HCT116 (cell line): ENCODE measurements at regions not wholly inside any gene's neighbourhood (a gene's known extent, or its start where the extent isn't known, plus 50 kb on each side); places are given as distances from the start of the nearest gene placed in this dataset.

Experiments
- ATAC-seq: fragments of 200-7000 bp; cut with Tn5 transposase; 2 replicates; pipeline ENCODE4 v1.9.1; 2020; ENCODE audit warnings: mild to moderate bottlenecking, moderate library complexity
- BruUV-seq: library from RNA; stranded (reverse); fragments of 400-500 nt; replicated peaks from 2 replicates; lab custom pipeline; 2021; lab: Mats Ljungman, UMichigan
- CTCF ChIA-PET: fragments of 300-600 bp; sonication (Branson Sonifier 250); formaldehyde crosslinking; loops from one replicate; lab custom pipeline; 2021; ENCODE audit warnings: antibody characterized with exemption; lab: Charles Lee
- POLR2A ChIA-PET: fragments of 300-600, 350-600 bp; sonication (Branson Sonifier 250); formaldehyde crosslinking; loops from one replicate; lab custom pipeline; 2021; ENCODE audit warnings: antibody characterized with exemption; lab: Charles Lee
- RAD21 ChIA-PET, 2 experiments: fragments of 300-600 bp; sonication (Branson Sonifier 250); formaldehyde crosslinking; loops; one replicate each; lab custom pipeline; 2023; ENCODE audit warnings: low total read pairs in 2 of 2; ENCODE audit not compliant: uncharacterized antibody in 2 of 2, unreplicated experiment in 2 of 2, low non-redundant PET in 1 of 2; lab: Charles Lee
- DNase-seq: peaks from one replicate; pipeline ENCODE4 v3.0.0-alpha.2; 2010; ENCODE audit warnings: low read depth, low spot score
- H2AFZ ChIP-seq: fragments of 200-600 bp; shearing (Covaris generic), sonication (generic); 2 replicates; pipeline ENCODE4 v1.6.1; 2017; ENCODE audit warnings: low read depth, mixed run types, mixed read lengths, antibody characterized with exemption, low read length; ENCODE audit not compliant: poor library complexity, severe bottlenecking
- H3K27ac ChIP-seq: 2 replicates; pipeline ENCODE4 v1.5.1; 2012; ENCODE audit warnings: low read depth, low read length
- H3K27me3 ChIP-seq: fragments of 200-600 bp; sonication (generic); 2 replicates; pipeline ENCODE4 v1.6.1; 2016; ENCODE audit warnings: mixed run types, low read length, mixed read lengths; ENCODE audit not compliant: insufficient read depth
- H3K36me3 ChIP-seq, 2 experiments: fragments of 200-500 bp in 1 of 2; fragments of 200-600 bp in 1 of 2; sonication (Bioruptor generic) in 1 of 2; sonication (generic) in 1 of 2; 2 replicates each; pipeline versions ENCODE4 v1.5.1 to v1.6.1; 2014 to 2016; ENCODE audit warnings: low read length in 2 of 2, inconsistent platforms in 1 of 2, mixed read lengths in 1 of 2, mixed run types in 1 of 2; ENCODE audit not compliant: insufficient read depth in 2 of 2, control insufficient read depth in 1 of 2
- H3K4me1 ChIP-seq, 2 experiments: fragments of 200-600 bp in 1 of 2; sonication (generic) in 1 of 2; 2 replicates each; pipeline versions ENCODE4 v1.5.1 to v1.6.1; 2012 to 2017; ENCODE audit warnings: low read length in 2 of 2, inconsistent platforms in 1 of 2, mild to moderate bottlenecking in 1 of 2, mixed read lengths in 1 of 2, mixed run types in 1 of 2, moderate library complexity in 1 of 2; ENCODE audit not compliant: insufficient read depth in 2 of 2, control insufficient read depth in 1 of 2
- H3K4me2 ChIP-seq: fragments of 200-600 bp; sonication (generic); 2 replicates; pipeline ENCODE4 v1.6.1; 2017; ENCODE audit warnings: mixed run types, low read length, mixed read lengths
- H3K4me3 ChIP-seq, 2 experiments: fragments of 200-600 bp in 1 of 2; sonication (generic) in 1 of 2; replicated peaks in 1 of 2; 2 replicates each; pipeline ENCODE4 v1.5.1; 2011 to 2016; ENCODE audit warnings: low read length in 2 of 2, control low read depth in 1 of 2, low read depth in 1 of 2, mild to moderate bottlenecking in 1 of 2, mixed read lengths in 1 of 2, mixed run types in 1 of 2
- H3K79me2 ChIP-seq: fragments of 200-600 bp; sonication (generic); 2 replicates; pipeline ENCODE4 v1.6.1; 2017; ENCODE audit warnings: mild to moderate bottlenecking, mixed run types, low read length, moderate library complexity, mixed read lengths; ENCODE audit not compliant: insufficient read depth
- H3K9ac ChIP-seq: fragments of 200-600 bp; sonication (generic); 2 replicates; pipeline ENCODE4 v1.6.1; 2016; ENCODE audit warnings: low read length, mixed read lengths
- H3K9me2 ChIP-seq: fragments of 200-600 bp; sonication (generic), shearing (Covaris generic); 2 replicates; pipeline ENCODE4 v1.6.1; 2017; ENCODE audit warnings: mixed run types, mild to moderate bottlenecking, moderate library complexity; ENCODE audit not compliant: insufficient read depth
- H3K9me3 ChIP-seq, 2 experiments: fragments of 200-500 bp in 1 of 2; fragments of 200-600 bp in 1 of 2; sonication (Bioruptor generic) in 1 of 2; sonication (generic) in 1 of 2; 2 replicates each; pipeline ENCODE4 v1.6.1; 2014 to 2017; ENCODE audit warnings: low read length in 2 of 2, mixed read lengths in 2 of 2, inconsistent platforms in 1 of 2, low read depth in 1 of 2, mild to moderate bottlenecking in 1 of 2, mixed run types in 1 of 2, moderate library complexity in 1 of 2; ENCODE audit not compliant: control insufficient read depth in 1 of 2, insufficient read depth in 1 of 2
- H4K20me1 ChIP-seq: fragments of 200-600 bp; sonication (generic), shearing (Covaris generic); 2 replicates; pipeline ENCODE4 v1.6.1; 2017; ENCODE audit warnings: mixed run types, mild to moderate bottlenecking, moderate library complexity; ENCODE audit not compliant: insufficient read depth
- CBX3 ChIP-seq: IDR thresholded peaks from 2 replicates; pipeline ENCODE4 v1.6.1; 2012; ENCODE audit warnings: low read depth
- CEBPB ChIP-seq: IDR thresholded peaks from 2 replicates; pipeline ENCODE4 v1.6.1; 2012; ENCODE audit warnings: low read depth
- ELF1 ChIP-seq: IDR thresholded peaks from 2 replicates; pipeline ENCODE4 v1.6.1; 2012; ENCODE audit warnings: low read depth, borderline replicate concordance
- EZH2phosphoT487 ChIP-seq: fragments of 200-600 bp; IDR thresholded peaks from 2 replicates; pipeline ENCODE4 v1.6.1; 2018; ENCODE audit warnings: antibody characterized with exemption, borderline replicate concordance
- FOSL1 ChIP-seq: IDR thresholded peaks from 2 replicates; pipeline ENCODE4 v1.6.1; 2012; ENCODE audit warnings: low read depth
- MAX ChIP-seq: IDR thresholded peaks from 2 replicates; pipeline ENCODE4 v1.6.1; 2012
- POLR2A ChIP-seq: IDR thresholded peaks from 2 replicates; pipeline ENCODE4 v1.7.0; 2011; ENCODE audit warnings: borderline replicate concordance; ENCODE audit not compliant: insufficient read depth, insufficient read length; ENCODE audit errors: extremely low read depth
- POLR2AphosphoS5 ChIP-seq: IDR thresholded peaks from 2 replicates; pipeline ENCODE4 v1.6.1; 2011; ENCODE audit warnings: mild to moderate bottlenecking, low read depth, low read length, moderate library complexity
- REST ChIP-seq: IDR thresholded peaks from 2 replicates; pipeline ENCODE4 v1.6.1; 2012; ENCODE audit warnings: low read depth
- SP1 ChIP-seq: IDR thresholded peaks from 2 replicates; pipeline ENCODE4 v1.6.1; 2012; ENCODE audit warnings: low read depth
- TCF7L2 ChIP-seq: IDR thresholded peaks from 2 replicates; pipeline ENCODE4 v1.7.0; 2011; ENCODE audit warnings: borderline replicate concordance, inconsistent platforms; ENCODE audit not compliant: insufficient read depth, insufficient read length; ENCODE audit errors: extremely low read depth
- ZFX ChIP-seq: fragments of 450-650 bp; IDR thresholded peaks from 2 replicates; pipeline ENCODE4 v1.6.1; 2017
- intact Hi-C: fragments of 100-400 bp; cut with micrococcal nuclease; formaldehyde crosslinking; loops from 2 replicates; pipeline ENCODE4 v1.10.0; 2022
- TF ChIP-seq, protein P1 (sequence below): IDR thresholded peaks from 2 replicates; pipeline ENCODE4 v1.6.1; 2011; ENCODE audit warnings: mild to moderate bottlenecking, low read length, moderate library complexity; ENCODE audit not compliant: insufficient replicate concordance; ENCODE audit errors: extremely low read depth
- TF ChIP-seq, protein P2 (sequence below): IDR thresholded peaks from 2 replicates; pipeline ENCODE4 v1.6.1; 2012
- TF ChIP-seq, protein P3 (sequence below), 3 experiments: fragments of 200-600 bp in 1 of 3; sonication (generic) in 1 of 3; IDR thresholded peaks in 2 of 3; conservative IDR thresholded peaks in 1 of 3; 2 replicates each; pipeline ENCODE4 v1.5.1; 2012 to 2017; ENCODE audit warnings: low read depth in 2 of 3, low read length in 2 of 3, antibody characterized with exemption in 1 of 3, borderline replicate concordance in 1 of 3, control low read depth in 1 of 3, mild to moderate bottlenecking in 1 of 3, mixed read lengths in 1 of 3, mixed run types in 1 of 3, moderate library complexity in 1 of 3; ENCODE audit not compliant: insufficient read depth in 1 of 3

DNA sequence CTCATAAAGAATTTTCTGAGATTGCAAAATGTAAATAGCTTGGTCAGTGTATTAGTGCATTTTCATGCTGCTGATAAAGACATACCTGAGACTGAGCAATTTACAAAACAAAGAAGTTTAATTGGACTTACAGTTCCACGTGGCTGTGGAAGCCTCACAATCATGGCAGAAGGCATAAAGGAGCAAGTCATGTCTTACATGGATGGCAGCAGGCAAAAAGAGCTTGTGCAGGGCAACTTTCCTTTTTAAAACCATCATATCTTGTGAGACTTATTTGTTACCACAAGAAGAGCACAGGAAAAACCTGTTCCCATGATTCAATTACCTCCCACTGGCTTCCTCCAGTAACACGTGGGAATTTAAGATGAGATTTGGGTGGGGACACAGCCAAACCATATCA, 112.7 kb upstream of the HDDC2 start:
- no peaks in the 10 kb centered on the region for H3K4me1 ChIP-seq
- H3K36me3 ChIP-seq, result no peaks in the 10 kb centered on the region
- H3K9me3 ChIP-seq, result no peaks in the 10 kb centered on the region
- no peak for ATAC-seq
- no peak overlapping the region for H3K27ac ChIP-seq
- intact Hi-C loops, result no loop called here
- CTCF ChIA-PET, result no interaction called here
- DNase-seq, result no peak
- H3K9me2 ChIP-seq, result no peaks in the 10 kb centered on the region
- H2AFZ ChIP-seq, result no peak overlapping the region
- H3K79me2 ChIP-seq, result no peaks in the 10 kb centered on the region
- BruUV-seq, result no TSS peak
- no peak overlapping the region for H3K9ac ChIP-seq
- peaks cover 19% of the 10 kb centered on the region; the same call in 1 of the 2 replicates for H3K27me3 ChIP-seq
- no peaks in the 10 kb centered on the region for H4K20me1 ChIP-seq
- no peak overlapping the region for H3K4me2 ChIP-seq
- TF ChIP-seq MAX (no peak), REST (no peak), TCF7L2 (no peak), FOSL1 (no peak), CEBPB (no peak), POLR2AphosphoS5 (no peak), ELF1 (no peak), SP1 (no peak), ZFX (no peak), EZH2phosphoT487 (no peak), POLR2A (no peak), CBX3 (no peak)
- TF ChIP-seq, protein P1, sequence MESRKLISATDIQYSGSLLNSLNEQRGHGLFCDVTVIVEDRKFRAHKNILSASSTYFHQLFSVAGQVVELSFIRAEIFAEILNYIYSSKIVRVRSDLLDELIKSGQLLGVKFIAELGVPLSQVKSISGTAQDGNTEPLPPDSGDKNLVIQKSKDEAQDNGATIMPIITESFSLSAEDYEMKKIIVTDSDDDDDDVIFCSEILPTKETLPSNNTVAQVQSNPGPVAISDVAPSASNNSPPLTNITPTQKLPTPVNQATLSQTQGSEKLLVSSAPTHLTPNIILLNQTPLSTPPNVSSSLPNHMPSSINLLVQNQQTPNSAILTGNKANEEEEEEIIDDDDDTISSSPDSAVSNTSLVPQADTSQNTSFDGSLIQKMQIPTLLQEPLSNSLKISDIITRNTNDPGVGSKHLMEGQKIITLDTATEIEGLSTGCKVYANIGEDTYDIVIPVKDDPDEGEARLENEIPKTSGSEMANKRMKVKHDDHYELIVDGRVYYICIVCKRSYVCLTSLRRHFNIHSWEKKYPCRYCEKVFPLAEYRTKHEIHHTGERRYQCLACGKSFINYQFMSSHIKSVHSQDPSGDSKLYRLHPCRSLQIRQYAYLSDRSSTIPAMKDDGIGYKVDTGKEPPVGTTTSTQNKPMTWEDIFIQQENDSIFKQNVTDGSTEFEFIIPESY, result no peak
- TF ChIP-seq, protein P2, sequence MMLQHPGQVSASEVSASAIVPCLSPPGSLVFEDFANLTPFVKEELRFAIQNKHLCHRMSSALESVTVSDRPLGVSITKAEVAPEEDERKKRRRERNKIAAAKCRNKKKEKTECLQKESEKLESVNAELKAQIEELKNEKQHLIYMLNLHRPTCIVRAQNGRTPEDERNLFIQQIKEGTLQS, result no peak
- TF ChIP-seq, protein P3, sequence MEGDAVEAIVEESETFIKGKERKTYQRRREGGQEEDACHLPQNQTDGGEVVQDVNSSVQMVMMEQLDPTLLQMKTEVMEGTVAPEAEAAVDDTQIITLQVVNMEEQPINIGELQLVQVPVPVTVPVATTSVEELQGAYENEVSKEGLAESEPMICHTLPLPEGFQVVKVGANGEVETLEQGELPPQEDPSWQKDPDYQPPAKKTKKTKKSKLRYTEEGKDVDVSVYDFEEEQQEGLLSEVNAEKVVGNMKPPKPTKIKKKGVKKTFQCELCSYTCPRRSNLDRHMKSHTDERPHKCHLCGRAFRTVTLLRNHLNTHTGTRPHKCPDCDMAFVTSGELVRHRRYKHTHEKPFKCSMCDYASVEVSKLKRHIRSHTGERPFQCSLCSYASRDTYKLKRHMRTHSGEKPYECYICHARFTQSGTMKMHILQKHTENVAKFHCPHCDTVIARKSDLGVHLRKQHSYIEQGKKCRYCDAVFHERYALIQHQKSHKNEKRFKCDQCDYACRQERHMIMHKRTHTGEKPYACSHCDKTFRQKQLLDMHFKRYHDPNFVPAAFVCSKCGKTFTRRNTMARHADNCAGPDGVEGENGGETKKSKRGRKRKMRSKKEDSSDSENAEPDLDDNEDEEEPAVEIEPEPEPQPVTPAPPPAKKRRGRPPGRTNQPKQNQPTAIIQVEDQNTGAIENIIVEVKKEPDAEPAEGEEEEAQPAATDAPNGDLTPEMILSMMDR (IDR thresholded peaks at IDR 0.05 in 2 of 3, conservative IDR thresholded peaks at IDR 0.05 in 1 of 3; ENCODE audit: borderline replicate concordance in 1 of 3, insufficient read depth in 1 of 3, low read depth in 2 of 3, low read length in 2 of 3), result no peak
- TF ChIP-seq, all 23 proteins: peak for 0
- H3K4me3 ChIP-seq, result no peak overlapping the region
- RAD21 ChIA-PET, result no interaction called here
- POLR2A ChIA-PET, result interaction anchor here (0.7 kb wide), 1 partner anchor 12 kb away, joined by 3 read pairs; no protein-coding TSS in a partner anchor
